GM18909 (cell line): ENCODE measurements at regions not wholly inside any gene's neighbourhood (a gene's known extent, or its start where the extent isn't known, plus 50 kb on each side); places are given as distances from the start of the nearest gene placed in this dataset.

Experiments used
- ATAC-seq: cut with Tn5 transposase; IDR thresholded peaks from one replicate; pipeline ENCODE4 v1.9.1; 2021; ENCODE audit warnings: mild to moderate bottlenecking; ENCODE audit not compliant: unreplicated experiment, poor library complexity

DNA sequence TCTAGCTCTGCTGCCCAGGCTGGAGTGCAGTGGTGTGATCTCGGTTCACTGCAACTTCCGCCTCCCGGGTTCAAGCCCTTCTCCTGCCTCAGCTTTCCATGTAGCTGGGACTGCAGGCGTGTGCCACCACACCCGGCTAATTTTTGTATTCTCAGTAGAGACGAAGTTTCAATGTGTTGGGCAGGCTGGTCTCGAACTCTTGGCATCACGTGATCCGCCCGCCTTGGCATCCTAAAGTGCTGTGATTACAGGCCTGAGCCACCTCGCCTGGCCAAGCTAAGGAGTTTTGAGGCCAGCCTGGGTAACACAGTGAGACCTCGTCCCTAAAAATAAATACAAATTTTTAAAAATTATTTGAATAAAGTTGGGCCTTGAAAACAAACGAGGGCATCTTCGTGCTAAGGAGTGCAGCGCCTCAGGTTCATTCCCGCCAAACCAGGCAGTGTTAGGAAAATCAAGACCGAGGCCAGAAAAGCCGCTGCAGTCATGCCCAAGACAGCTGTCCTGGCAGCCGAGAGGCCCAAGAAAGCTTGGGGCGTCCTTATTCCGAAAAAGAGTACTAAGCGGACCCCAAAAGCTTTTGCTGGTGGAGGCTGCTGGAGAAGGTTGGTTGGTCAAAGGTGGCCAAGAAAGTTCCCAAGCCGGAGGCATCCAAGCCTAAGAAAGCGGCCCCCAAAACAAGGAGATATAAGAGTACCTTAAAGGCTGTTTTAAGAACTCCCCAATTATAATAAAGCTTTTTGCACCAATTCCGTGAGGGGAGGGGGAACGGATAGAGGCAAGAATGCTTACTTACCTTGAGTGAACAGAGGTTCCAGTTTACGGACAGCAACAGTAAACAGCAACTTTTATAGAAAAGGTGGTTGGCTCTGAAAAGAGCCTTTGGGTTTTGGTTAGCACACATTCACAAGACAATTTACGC is 109.0 kb downstream of the HFE start:
- ATAC-seq: no peak

- peak; percentile 39 for ATAC-seq
Measured at GRCh38 chr6:26196846-26197635, 109.8 kb downstream of the HFE start.

GRCh38 chr6:26197636-26197932 is 110.4 kb downstream of the HFE start:
- ATAC-seq: no peak

DNA sequence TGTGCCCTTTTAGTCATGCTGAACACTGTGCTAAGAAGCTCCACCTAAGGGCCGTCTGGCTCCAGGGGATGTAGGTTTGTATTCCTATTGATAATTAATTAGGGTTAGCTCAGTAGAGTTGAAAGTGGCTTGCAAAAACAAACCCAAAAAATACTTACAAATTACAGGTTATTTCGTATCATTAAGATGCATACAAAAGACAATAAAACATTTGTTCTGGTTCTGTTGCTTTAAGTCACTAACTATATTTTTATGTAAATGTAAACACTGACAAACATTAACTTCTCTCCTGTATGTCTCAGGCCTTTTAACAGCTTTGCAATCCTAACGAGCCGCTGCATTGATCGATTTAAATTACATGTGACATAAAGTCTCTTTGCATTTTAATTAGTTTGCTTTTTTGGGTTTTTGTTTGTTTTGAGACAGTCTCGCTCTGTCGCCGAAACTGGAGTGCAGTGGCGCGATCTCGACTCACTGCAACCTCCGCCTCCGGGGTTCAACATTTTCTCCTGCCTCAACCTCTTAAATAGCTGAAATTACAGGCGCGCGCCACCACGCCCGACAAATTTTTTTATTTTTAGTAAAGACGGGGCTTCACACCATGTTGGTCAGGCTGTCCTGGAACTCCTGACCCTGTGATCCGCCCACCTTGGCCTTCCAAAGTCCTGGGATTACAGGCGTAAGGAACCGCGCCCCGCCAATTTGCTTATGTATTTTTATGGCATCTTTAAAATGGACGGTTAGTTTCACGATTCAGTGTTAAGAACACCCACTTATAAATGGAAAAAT is 110.9 kb downstream of the HFE start:
- no peak for ATAC-seq

DNA sequence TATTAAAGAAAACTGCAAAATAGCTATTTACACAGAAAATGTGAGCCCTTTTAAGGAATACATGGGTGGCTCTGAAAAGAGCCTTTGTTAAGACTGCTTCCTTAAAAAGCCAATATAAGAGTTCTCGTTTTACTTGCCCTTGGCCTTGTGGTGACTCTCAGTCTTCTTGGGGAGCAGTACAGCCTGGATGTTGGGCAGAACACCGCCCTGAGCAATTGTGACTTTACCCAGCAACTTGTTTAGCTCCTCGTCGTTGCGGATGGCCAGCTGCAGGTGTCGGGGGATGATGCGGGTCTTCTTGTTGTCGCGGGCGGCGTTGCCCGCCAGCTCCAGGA is 111.5 kb downstream of the HFE start:
- ATAC-seq: peak; percentile 12

DNA sequence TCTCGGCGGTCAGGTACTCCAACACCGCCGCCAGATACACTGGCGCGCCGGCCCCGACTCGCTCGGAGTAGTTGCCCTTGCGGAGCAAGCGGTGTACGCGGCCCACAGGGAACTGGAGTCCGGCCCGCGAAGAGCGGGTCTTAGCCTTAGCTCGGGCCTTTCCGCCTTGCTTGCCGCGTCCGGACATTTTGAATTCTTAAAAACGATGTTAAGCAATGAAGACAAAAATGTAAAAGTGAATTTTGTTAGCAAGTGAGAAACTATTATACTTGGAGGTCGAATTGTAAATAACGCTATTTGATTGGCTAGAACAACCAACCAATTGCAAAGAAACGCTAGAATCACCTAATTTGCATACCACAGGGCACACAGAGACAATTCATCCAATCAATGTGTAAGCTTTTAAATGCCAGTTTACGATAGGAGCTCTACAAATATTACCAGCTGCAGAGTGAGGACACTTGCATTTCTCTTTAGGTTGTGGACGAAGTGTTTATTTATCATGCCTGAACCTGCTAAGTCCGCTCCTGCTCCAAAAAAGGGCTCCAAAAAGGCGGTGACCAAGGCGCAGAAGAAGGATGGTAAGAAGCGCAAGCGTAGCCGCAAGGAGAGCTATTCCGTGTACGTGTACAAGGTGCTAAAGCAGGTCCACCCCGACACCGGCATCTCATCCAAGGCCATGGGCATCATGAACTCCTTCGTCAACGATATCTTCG is 112.0 kb downstream of the HFE start:
- ATAC-seq: peak; percentile 63

GRCh38 chr6:26199773-26200764 is 112.8 kb downstream of the HFE start:
- ATAC-seq: no peak

DNA sequence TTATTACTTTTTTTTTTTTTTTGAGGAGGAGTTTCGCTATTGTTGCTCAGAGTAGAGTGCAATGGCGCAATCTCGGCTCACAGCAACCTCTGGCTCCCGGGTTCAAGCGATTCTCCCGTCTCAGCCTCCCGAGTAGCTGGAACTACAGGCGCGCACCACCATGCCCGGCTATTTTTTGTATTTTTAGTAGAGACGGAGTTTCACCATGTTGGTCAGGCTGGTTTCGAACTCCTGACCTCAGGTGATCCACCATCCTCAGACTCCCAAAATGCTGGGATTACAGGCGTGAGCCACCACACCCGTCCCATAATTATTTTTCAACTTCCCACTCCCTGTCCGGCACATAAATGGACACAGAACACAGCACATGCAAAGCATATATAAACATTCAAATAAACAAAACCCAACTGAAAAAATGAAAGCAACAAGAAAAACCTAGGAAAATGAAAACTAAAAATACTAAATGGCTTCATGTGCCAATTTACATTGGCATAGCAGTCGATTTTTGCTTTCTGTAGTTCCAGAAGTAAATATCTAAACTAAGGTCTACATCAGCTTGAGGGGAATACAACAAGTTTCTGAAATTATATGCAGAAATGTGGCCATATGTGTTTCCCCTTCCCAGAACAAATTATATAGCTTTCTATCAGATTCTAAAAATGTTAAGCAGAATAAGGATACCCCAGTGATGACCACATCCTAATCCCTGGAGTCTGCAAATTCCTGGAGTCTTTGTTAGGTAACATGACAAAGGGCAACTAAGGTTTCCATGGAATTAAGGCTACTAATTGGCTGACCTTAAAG is 113.9 kb downstream of the HFE start:
- ATAC-seq: no peak

DNA sequence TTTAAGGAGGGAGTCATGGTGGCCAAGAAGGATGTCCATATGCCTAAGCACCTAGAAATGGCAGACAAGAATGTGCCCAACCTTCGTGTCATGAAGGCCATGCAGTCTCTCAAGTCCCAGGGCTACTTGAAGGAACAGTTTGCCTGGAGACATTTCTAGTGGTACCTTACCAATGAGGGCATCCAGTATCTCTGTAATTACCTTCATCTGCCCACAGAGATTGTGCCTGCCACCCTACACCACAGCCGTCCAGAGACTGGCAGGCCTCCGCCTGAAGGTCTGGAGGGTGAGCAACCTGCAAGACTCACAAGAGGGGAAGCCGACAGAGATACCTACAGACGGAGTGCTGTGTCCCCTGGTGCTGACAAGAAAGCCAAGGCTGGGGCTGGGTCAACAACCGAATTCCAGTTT is 115.0 kb downstream of the HFE start:
- no peak for ATAC-seq

DNA sequence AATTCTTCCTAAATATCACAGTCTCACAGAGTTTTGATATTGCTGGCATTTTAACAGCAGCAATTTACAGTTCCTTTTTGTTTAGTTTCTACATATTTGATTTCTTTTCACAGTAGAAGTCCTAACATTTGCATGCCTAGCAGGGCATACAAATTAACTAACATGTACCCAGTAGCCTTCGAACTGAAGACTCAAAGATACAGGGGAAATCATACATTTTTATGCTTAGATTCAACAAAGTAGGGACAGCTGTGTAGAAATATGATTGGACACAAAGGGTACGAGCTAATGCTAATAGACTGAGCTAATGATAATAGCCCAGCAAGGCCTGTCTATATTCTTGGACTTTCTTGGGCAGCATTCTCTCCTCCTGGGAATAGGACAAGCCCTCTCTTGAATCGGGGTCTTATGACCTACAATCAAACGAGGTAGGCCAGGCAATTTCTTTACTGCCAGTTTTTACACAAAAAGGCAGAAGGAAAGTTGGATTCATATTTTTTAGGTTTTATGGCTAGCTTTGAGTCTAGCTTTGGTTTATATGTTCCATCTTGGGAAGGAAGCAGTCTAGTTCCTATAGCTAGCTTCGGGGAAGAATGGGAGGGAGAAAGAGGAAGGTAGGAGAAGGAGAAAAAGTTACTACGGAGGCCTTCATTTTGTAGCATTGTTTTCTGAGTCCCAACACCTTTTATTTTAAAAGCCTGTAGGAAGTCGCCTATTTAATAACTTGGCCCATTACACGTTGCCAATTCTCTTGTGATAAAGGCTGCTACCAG is 115.8 kb downstream of the HFE start:
- no peak for ATAC-seq

- peak; percentile 57 for ATAC-seq
Measured at GRCh38 chr6:26204332-26205160, 117.3 kb downstream of the HFE start.

DNA sequence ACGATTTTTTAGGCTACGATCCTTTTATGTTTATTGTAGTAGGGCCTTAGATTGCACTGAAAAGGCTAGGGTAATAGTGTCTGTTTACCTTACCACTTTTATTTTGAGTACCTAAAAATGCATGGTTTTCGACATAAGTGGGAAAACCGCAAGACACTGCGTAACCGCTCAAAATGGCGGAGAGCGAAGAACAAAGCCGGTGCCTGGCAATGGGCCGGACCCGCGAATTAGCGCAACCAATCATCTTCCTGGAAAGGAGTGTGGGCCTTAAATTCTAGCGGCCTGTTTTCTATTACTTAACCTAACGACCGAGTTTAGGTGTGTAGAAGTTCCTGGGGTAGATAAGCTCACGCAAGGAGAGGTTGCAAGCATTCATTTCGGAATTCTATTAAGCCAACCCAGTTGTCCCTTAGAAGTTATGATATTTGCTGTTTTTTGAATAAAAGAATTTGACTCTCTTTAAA is 118.0 kb downstream of the HFE start:
- ATAC-seq: peak; percentile 48

GRCh38 chr6:26205625-26206574 is 118.7 kb downstream of the HFE start:
- peak; percentile 9 for ATAC-seq

- no peak for ATAC-seq
Measured at GRCh38 chr6:26206868-26207801, 119.9 kb downstream of the HFE start.
